OCI-LY1 (cell line): ENCODE measurements at regions not wholly inside any gene's neighbourhood (a gene's known extent, or its start where the extent isn't known, plus 50 kb on each side); places are given as distances from the start of the nearest gene placed in this dataset.

Experiments
- H2AFZ ChIP-seq: fragments of 200-600 bp; sonication (generic), shearing (Covaris generic); 2 replicates; pipeline ENCODE4 v1.6.0; 2014; ENCODE audit warnings: antibody characterized with exemption, mild to moderate bottlenecking, low read length
- H3F3A ChIP-seq: fragments of 200-600 bp; sonication (generic), shearing (Covaris generic); 2 replicates; pipeline ENCODE4 v1.6.0; 2014; ENCODE audit warnings: mild to moderate bottlenecking, antibody characterized with exemption, low read length, moderate library complexity; ENCODE audit not compliant: insufficient read depth
- H3K27ac ChIP-seq: fragments of 200-600 bp; sonication (generic); 2 replicates; pipeline ENCODE4 v1.5.1; 2014; ENCODE audit warnings: low read length, mixed run types, mild to moderate bottlenecking, low read depth; ENCODE audit not compliant: poor library complexity, severe bottlenecking
- H3K27me3 ChIP-seq: fragments of 200-600 bp; sonication (generic); 2 replicates; pipeline ENCODE4 v1.6.0; 2014; ENCODE audit warnings: antibody characterized with exemption, mild to moderate bottlenecking, low read length, moderate library complexity; ENCODE audit not compliant: insufficient read depth
- H3K36me3 ChIP-seq: fragments of 200-600 bp; sonication (generic); 2 replicates; pipeline ENCODE4 v1.6.1; 2014; ENCODE audit warnings: mild to moderate bottlenecking, antibody characterized with exemption, low read length, moderate library complexity, mixed read lengths; ENCODE audit not compliant: insufficient read depth
- H3K4me1 ChIP-seq: fragments of 200-600 bp; sonication (generic); 2 replicates; pipeline ENCODE4 v1.5.1; 2014; ENCODE audit warnings: mild to moderate bottlenecking, low read length, moderate library complexity; ENCODE audit not compliant: insufficient read depth, severe bottlenecking
- H3K4me2 ChIP-seq: fragments of 200-600 bp; sonication (generic), shearing (Covaris generic); 2 replicates; pipeline ENCODE4 v1.6.1; 2014; ENCODE audit warnings: low read length
- H3K4me3 ChIP-seq: fragments of 200-600 bp; sonication (generic); 2 replicates; pipeline ENCODE4 v1.5.1; 2014; ENCODE audit warnings: low read length, low read depth, mild to moderate bottlenecking, mixed read lengths; ENCODE audit not compliant: poor library complexity, severe bottlenecking
- H3K79me2 ChIP-seq: fragments of 200-600 bp; shearing (Covaris generic); 2 replicates; pipeline ENCODE4 v1.6.1; 2016; ENCODE audit warnings: mixed run types, low read length, mixed read lengths; ENCODE audit not compliant: insufficient read depth
- H3K9ac ChIP-seq: fragments of 200-600 bp; sonication (generic), shearing (Covaris generic); 2 replicates; pipeline ENCODE4 v1.6.1; 2014; ENCODE audit warnings: mild to moderate bottlenecking, low read length, mixed read lengths
- H3K9me2 ChIP-seq: fragments of 200-600 bp; sonication (generic), shearing (Covaris generic); 2 replicates; pipeline ENCODE4 v1.6.1; 2014; ENCODE audit warnings: low read depth, mild to moderate bottlenecking, low read length, mixed read lengths
- H3K9me3 ChIP-seq: fragments of 200-600 bp; shearing (Covaris generic); 2 replicates; pipeline ENCODE4 v1.6.1; 2014; ENCODE audit warnings: low read length, mixed read lengths
- H4K20me1 ChIP-seq: fragments of 200-600 bp; sonication (generic), shearing (Covaris generic); 2 replicates; pipeline ENCODE4 v1.6.0; 2016; ENCODE audit warnings: mild to moderate bottlenecking, low read length; ENCODE audit not compliant: insufficient read depth
- EZH2 ChIP-seq: fragments of 200-600 bp; sonication (generic), shearing (Covaris generic); IDR thresholded peaks from 2 replicates; pipeline ENCODE4 v1.8.0; 2017; ENCODE audit warnings: borderline replicate concordance, mixed run types, mild to moderate bottlenecking, antibody characterized with exemption, low read length, moderate library complexity, mixed read lengths
- TF ChIP-seq, protein P1 (sequence below): fragments of 200-600 bp; sonication (generic), shearing (Covaris generic); IDR thresholded peaks from 2 replicates; pipeline ENCODE4 v1.5.1; 2017; ENCODE audit warnings: mild to moderate bottlenecking, antibody characterized with exemption, low read length, moderate library complexity, mixed read lengths

DNA sequence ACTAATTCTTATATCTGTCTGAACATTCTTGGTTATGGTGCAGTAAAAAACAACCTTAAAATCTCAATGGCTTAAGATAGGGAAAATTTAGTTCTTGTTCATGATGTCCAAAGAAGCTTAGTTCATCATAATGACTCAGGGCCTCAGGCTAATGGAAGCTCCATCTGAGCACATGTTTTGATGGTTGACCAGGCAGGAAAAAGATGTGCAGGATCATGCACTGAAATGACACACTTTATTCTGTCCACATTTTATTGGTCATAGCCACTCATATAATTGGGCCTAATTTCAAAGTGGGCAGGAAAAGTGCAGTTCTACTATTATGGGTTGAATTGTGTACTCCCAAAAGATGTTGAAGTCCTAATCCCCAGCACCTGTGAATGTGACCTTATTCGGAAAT is 198.2 kb downstream of the CENPF start:
- Histone ChIP-seq H3K4me3 (no peak overlapping the region), H3K27me3 (no peaks in the 10 kb centered on the region), H3K36me3 (no peaks in the 10 kb centered on the region), H3K79me2 (no peaks in the 10 kb centered on the region), H3K9me3 (no peaks in the 10 kb centered on the region), H2AFZ (no peak overlapping the region), H3K9ac (no peak overlapping the region), H3K4me1 (no peaks in the 10 kb centered on the region), H3K4me2 (no peak overlapping the region), H4K20me1 (no peaks in the 10 kb centered on the region), H3K9me2 (no peaks in the 10 kb centered on the region), H3K27ac (no peak overlapping the region), H3F3A (no peaks in the 10 kb centered on the region)
- TF ChIP-seq EZH2 = no peak
- TF ChIP-seq, protein P1, sequence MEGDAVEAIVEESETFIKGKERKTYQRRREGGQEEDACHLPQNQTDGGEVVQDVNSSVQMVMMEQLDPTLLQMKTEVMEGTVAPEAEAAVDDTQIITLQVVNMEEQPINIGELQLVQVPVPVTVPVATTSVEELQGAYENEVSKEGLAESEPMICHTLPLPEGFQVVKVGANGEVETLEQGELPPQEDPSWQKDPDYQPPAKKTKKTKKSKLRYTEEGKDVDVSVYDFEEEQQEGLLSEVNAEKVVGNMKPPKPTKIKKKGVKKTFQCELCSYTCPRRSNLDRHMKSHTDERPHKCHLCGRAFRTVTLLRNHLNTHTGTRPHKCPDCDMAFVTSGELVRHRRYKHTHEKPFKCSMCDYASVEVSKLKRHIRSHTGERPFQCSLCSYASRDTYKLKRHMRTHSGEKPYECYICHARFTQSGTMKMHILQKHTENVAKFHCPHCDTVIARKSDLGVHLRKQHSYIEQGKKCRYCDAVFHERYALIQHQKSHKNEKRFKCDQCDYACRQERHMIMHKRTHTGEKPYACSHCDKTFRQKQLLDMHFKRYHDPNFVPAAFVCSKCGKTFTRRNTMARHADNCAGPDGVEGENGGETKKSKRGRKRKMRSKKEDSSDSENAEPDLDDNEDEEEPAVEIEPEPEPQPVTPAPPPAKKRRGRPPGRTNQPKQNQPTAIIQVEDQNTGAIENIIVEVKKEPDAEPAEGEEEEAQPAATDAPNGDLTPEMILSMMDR = no peak

DNA sequence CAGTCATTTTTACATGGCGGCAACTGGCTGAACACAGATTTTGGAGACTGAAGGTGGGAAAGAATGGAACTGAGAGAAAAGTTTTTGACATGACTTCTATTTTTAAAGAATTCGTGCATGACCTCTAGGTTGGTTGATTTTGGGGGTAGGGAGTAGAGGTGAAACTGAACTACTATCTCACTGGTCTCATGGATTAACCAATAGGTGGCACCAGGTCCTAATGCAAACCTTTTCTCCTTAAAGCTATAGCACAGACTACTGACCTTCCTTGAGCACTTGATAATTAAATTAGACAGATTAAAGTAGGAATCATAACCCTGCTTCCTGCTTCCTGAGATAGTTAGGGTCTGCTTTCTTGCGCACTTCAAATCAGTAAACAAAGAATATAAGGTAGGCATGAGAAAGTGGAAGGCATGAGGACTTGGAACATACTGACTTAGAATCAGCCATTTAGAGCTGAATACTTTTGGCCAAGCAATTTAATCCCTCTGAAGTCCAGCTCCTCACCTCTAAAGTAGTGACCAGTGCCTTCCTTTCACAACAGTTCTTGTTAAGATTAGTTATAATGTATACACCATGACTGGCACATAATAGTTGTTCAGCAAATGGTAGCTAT is 206.0 kb downstream of the CENPF start:
- TF ChIP-seq, protein P1 = peak; percentile 35; the same call in 1 of the 2 replicates
- TF ChIP-seq EZH2 = no peak
- H3K27ac ChIP-seq = no peak overlapping the region

DNA sequence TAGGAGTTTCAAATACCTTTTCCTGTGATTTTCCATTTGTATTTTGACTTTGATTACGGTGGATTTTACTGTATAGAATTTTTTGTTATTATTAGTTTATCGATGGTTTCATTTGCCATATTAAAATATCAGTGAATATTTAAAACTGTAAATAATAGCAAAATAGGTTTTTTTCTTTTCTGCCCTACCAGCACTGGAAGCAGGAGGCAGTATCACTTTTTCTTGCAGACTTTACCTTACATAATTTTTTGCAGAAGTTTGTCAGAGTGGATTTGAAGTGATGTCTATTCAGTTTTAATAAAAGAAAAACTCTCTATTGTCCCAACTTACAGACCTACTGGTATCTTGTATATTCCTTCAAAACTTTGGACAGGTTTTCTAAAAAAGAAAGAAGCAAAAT is 213.6 kb downstream of the CENPF start:
- Histone ChIP-seq H3F3A (no peaks in the 10 kb centered on the region), H3K9me2 (no peaks in the 10 kb centered on the region), H4K20me1 (no peaks in the 10 kb centered on the region), H3K27me3 (no peaks in the 10 kb centered on the region), H3K4me2 (no peak overlapping the region), H3K79me2 (no peaks in the 10 kb centered on the region), H3K9me3 (no peaks in the 10 kb centered on the region), H3K4me1 (no peaks in the 10 kb centered on the region), H3K27ac (no peak overlapping the region), H2AFZ (no peak overlapping the region), H3K9ac (no peak overlapping the region), H3K36me3 (no peaks in the 10 kb centered on the region), H3K4me3 (no peak overlapping the region)
- no peak for TF ChIP-seq EZH2
- TF ChIP-seq, protein P1 = no peak

More for the DNA sequence above, 206.0 kb downstream of the CENPF start:
- no peaks in the 10 kb centered on the region for H4K20me1 ChIP-seq
- H3K27me3 ChIP-seq = no peaks in the 10 kb centered on the region
- no peaks in the 10 kb centered on the region for H3K9me2 ChIP-seq
- no peak overlapping the region for H3K4me3 ChIP-seq
- no peak overlapping the region for H3K4me2 ChIP-seq
- H3F3A ChIP-seq = no peaks in the 10 kb centered on the region
- no peak overlapping the region for H2AFZ ChIP-seq
- no peaks in the 10 kb centered on the region for H3K9me3 ChIP-seq
- H3K4me1 ChIP-seq = no peaks in the 10 kb centered on the region
- H3K9ac ChIP-seq = no peak overlapping the region
- no peaks in the 10 kb centered on the region for H3K36me3 ChIP-seq
- no peaks in the 10 kb centered on the region for H3K79me2 ChIP-seq
